SHP77 (cell line): ENCODE measurements at regions not wholly inside any gene's neighbourhood (a gene's known extent, or its start where the extent isn't known, plus 50 kb on each side); places are given as distances from the start of the nearest gene placed in this dataset.

Experiments
- DNase-seq, 2 experiments: peaks; one replicate each; lab custom pipeline; 2025; lab: John Stamatoyannopoulos, UW

- DNase-seq, result no peak
These were observed 114.5 kb downstream of the RXFP2 start for GRCh38 chr13:31853643-31854326.

GRCh38 chr13:31859571-31859970, 120.2 kb downstream of the RXFP2 start:
- no peak for DNase-seq

GRCh38 chr13:31860002-31860401, 120.7 kb downstream of the RXFP2 start:
- no peak for DNase-seq

- DNase-seq, result no peak
These were observed 123.5 kb downstream of the RXFP2 start for GRCh38 chr13:31862828-31863227.

GRCh38 chr13:31864307-31864706, 125.0 kb downstream of the RXFP2 start:
- DNase-seq, result no peak

- no peak for DNase-seq
These were observed 126.8 kb downstream of the RXFP2 start for GRCh38 chr13:31866099-31866498.

- no peak for DNase-seq
These were observed 128.4 kb downstream of the RXFP2 start for GRCh38 chr13:31867709-31868108.

GRCh38 chr13:31869582-31869981, 130.3 kb downstream of the RXFP2 start:
- no peak for DNase-seq

- DNase-seq, result no peak
These were observed 131.2 kb downstream of the RXFP2 start for GRCh38 chr13:31870511-31870910.

GRCh38 chr13:31873145-31873544, 133.8 kb downstream of the RXFP2 start:
- no peak for DNase-seq

GRCh38 chr13:31875134-31875533, 135.8 kb downstream of the RXFP2 start:
- no peak for DNase-seq

GRCh38 chr13:31878052-31878451, 138.7 kb downstream of the RXFP2 start:
- no peak for DNase-seq

- no peak for DNase-seq
These were observed 139.2 kb downstream of the RXFP2 start for GRCh38 chr13:31878495-31878894.

GRCh38 chr13:31878955-31879354, 139.6 kb downstream of the RXFP2 start:
- no peak for DNase-seq

- no peak for DNase-seq
These were observed 141.6 kb downstream of the RXFP2 start for GRCh38 chr13:31880851-31881494.

GRCh38 chr13:31881495-31881882, 142.2 kb downstream of the RXFP2 start:
- DNase-seq, result no peak

- DNase-seq, result no peak
These were observed 143.5 kb downstream of the RXFP2 start for GRCh38 chr13:31882794-31883193.

- no peak for DNase-seq
These were observed 145.2 kb downstream of the RXFP2 start for GRCh38 chr13:31884556-31884955.

GRCh38 chr13:31885994-31886393, 145.6 kb upstream of the FRY start:
- no peak for DNase-seq

GRCh38 chr13:31887286-31887685, 144.3 kb upstream of the FRY start:
- DNase-seq, result no peak

GRCh38 chr13:31890946-31891345, 140.6 kb upstream of the FRY start:
- no peak for DNase-seq

GRCh38 chr13:31891472-31891871, 140.1 kb upstream of the FRY start:
- no peak for DNase-seq

GRCh38 chr13:31894931-31895330, 136.6 kb upstream of the FRY start:
- no peak for DNase-seq

GRCh38 chr13:31895691-31896090, 135.9 kb upstream of the FRY start:
- no peak for DNase-seq
